ENCODE measurements at regions not wholly inside any gene's neighbourhood (a gene's known extent, or its start where the extent isn't known, plus 50 kb on each side); places are given as distances from the start of the nearest gene placed in this dataset.

DNA sequence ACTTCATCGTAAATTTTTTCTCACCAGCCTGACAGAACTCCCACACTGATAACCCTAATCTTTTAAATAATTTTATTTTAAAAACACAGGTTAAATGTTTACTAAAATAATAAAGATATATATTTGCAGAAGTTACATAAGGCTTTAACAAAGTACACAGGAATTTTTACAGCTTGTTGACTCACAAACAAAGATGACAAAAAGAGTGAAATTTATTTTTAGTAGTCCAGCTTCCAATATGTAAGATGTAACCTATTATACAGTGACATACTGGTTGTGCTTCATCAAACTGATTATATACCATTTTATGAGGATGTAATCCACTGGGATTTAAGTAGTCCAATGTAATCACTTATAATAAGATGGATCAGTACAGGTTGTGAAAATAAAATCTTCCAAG is 348.9 kb upstream of the SLC39A10 start:
- Histone ChIP-seq H3K4me3 (ENCODE audit: low read length) (no peak overlapping the region), H3K4me2 (ENCODE audit: low read length) (no peak overlapping the region), H3K4me1 (ENCODE audit: low read length) (peaks cover 7% of the 10 kb centered on the region; the same call in 1 of the 2 replicates), H3K9me3 (ENCODE audit: insufficient read depth, low read length) (no peaks in the 10 kb centered on the region), H3K36me3 (replicated peaks; ENCODE audit: low read depth, low read length) (no peaks in the 10 kb centered on the region), H3K27me3 (ENCODE audit: low read depth, low read length) (no peaks in the 10 kb centered on the region), H3K9ac (ENCODE audit: low read length) (no peak overlapping the region), H3K79me2 (ENCODE audit: low read length) (no peaks in the 10 kb centered on the region), H3K27ac (ENCODE audit: low read length) (no peak overlapping the region), H2AFZ (ENCODE audit: low read depth, low read length) (no peak overlapping the region), H4K20me1 (ENCODE audit: insufficient read depth, low read length) (no peaks in the 10 kb centered on the region)
- TF ChIP-seq, protein P1, sequence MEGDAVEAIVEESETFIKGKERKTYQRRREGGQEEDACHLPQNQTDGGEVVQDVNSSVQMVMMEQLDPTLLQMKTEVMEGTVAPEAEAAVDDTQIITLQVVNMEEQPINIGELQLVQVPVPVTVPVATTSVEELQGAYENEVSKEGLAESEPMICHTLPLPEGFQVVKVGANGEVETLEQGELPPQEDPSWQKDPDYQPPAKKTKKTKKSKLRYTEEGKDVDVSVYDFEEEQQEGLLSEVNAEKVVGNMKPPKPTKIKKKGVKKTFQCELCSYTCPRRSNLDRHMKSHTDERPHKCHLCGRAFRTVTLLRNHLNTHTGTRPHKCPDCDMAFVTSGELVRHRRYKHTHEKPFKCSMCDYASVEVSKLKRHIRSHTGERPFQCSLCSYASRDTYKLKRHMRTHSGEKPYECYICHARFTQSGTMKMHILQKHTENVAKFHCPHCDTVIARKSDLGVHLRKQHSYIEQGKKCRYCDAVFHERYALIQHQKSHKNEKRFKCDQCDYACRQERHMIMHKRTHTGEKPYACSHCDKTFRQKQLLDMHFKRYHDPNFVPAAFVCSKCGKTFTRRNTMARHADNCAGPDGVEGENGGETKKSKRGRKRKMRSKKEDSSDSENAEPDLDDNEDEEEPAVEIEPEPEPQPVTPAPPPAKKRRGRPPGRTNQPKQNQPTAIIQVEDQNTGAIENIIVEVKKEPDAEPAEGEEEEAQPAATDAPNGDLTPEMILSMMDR (IDR thresholded peaks at IDR 0.05; ENCODE audit: low read depth, low read length): no peak
- TF ChIP-seq EZH2phosphoT487 (IDR thresholded peaks at IDR 0.05; ENCODE audit: low read depth): no peak

DNA sequence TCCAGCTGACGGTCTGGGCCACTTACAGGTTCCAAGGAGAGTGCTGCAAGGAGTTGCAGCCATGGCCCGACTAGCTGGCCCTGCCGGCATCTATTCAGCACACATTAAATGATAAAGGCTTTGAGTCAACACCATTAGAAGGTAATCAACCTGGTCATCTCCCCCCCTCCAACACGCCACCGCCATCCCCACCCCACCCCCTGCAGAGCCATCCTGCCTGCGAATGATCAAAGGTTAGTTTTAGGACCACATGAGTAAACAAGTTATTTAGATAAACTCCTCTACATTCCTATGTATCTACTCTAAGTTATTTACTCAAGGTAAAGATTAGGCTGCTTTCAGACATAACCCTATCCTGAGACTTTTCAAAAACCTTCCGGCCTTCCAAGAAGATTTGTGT is 349.3 kb upstream of the SLC39A10 start:
- no peak overlapping the region for H3K4me2 ChIP-seq (ENCODE audit: low read length)
- no peak overlapping the region for H3K4me3 ChIP-seq (ENCODE audit: low read length)

DNA sequence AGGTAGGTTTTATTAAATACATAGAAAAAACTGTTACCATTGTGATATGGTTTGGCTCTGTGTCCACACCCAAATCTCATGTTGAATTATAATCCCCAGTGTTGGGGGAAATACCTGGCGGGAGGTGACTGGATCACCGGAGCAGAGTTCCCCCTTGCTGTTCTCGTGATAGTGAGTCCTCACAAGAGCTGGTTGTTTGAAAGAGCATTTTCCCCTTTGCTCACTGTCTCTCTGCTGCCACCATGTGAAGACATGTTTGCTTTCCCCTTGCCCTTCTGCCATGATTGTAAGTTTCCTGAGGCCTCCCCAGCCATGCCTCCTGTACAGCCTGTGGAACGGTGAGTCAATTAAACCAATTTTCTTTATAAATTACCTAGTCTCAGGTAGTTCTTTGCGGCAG is 352.7 kb upstream of the SLC39A10 start:
- H3K36me3 ChIP-seq (replicated peaks; ENCODE audit: low read depth, low read length): no peaks in the 10 kb centered on the region
- TF ChIP-seq EZH2phosphoT487 (IDR thresholded peaks at IDR 0.05; ENCODE audit: low read depth): no peak
- TF ChIP-seq, protein P1 (IDR thresholded peaks at IDR 0.05; ENCODE audit: low read depth, low read length): peak; percentile 59
- H3K9ac ChIP-seq (ENCODE audit: low read length): no peak overlapping the region
- no peak overlapping the region for H2AFZ ChIP-seq (ENCODE audit: low read depth, low read length)
- no peaks in the 10 kb centered on the region for H3K27me3 ChIP-seq (ENCODE audit: low read depth, low read length)
- H3K4me2 ChIP-seq (ENCODE audit: low read length): peak overlapping the region; percentile 27; the same call in 1 of the 2 replicates
- H3K27ac ChIP-seq (ENCODE audit: low read length): no peak overlapping the region
- H3K79me2 ChIP-seq (ENCODE audit: low read length): no peaks in the 10 kb centered on the region
- no peaks in the 10 kb centered on the region for H4K20me1 ChIP-seq (ENCODE audit: insufficient read depth, low read length)
- H3K9me3 ChIP-seq (ENCODE audit: insufficient read depth, low read length): no peaks in the 10 kb centered on the region
- peaks cover 3% of the 10 kb centered on the region; the same call in 1 of the 2 replicates for H3K4me1 ChIP-seq (ENCODE audit: low read length)
- H3K4me3 ChIP-seq (ENCODE audit: low read length): no peak overlapping the region

More for the DNA sequence above, 349.3 kb upstream of the SLC39A10 start:
- no peak overlapping the region for H3K27ac ChIP-seq (ENCODE audit: low read length)
- no peaks in the 10 kb centered on the region for H3K36me3 ChIP-seq (replicated peaks; ENCODE audit: low read depth, low read length)
- H2AFZ ChIP-seq (ENCODE audit: low read depth, low read length): no peak overlapping the region
- H3K79me2 ChIP-seq (ENCODE audit: low read length): no peaks in the 10 kb centered on the region
- H3K9ac ChIP-seq (ENCODE audit: low read length): no peak overlapping the region
- no peaks in the 10 kb centered on the region for H3K9me3 ChIP-seq (ENCODE audit: insufficient read depth, low read length)
- H3K4me1 ChIP-seq (ENCODE audit: low read length): peaks cover 5% of the 10 kb centered on the region; the same call in 1 of the 2 replicates
- H3K27me3 ChIP-seq (ENCODE audit: low read depth, low read length): no peaks in the 10 kb centered on the region
- no peaks in the 10 kb centered on the region for H4K20me1 ChIP-seq (ENCODE audit: insufficient read depth, low read length)
- TF ChIP-seq, protein P1 (IDR thresholded peaks at IDR 0.05; ENCODE audit: low read depth, low read length): no peak
- TF ChIP-seq EZH2phosphoT487 (IDR thresholded peaks at IDR 0.05; ENCODE audit: low read depth): no peak

DNA sequence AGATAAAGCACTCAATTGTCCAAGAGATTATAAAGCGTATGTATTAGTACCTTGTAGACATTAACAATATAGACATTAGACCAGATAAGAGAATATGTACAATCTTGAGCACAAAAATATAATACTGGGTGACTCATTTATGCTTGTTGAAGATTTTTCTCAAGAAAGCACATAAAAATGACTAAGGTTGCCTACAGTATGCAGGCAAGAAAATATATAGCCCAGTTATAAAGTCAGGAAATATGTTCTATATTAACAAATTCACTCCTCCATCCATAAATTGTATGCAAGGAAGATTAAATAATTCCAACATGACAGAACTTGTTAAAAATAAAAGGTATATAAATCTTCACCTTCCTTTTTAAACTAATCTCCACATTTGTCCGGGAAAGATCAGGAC is 356.4 kb upstream of the SLC39A10 start:
- TF ChIP-seq EZH2phosphoT487 (IDR thresholded peaks at IDR 0.05; ENCODE audit: low read depth): no peak
- TF ChIP-seq, protein P1 (IDR thresholded peaks at IDR 0.05; ENCODE audit: low read depth, low read length): no peak

More for the DNA sequence above, 356.4 kb upstream of the SLC39A10 start:
- Histone ChIP-seq H3K9ac (ENCODE audit: low read length) (no peak overlapping the region), H3K9me3 (ENCODE audit: insufficient read depth, low read length) (no peaks in the 10 kb centered on the region), H2AFZ (ENCODE audit: low read depth, low read length) (no peak overlapping the region), H3K27me3 (ENCODE audit: low read depth, low read length) (no peaks in the 10 kb centered on the region), H4K20me1 (ENCODE audit: insufficient read depth, low read length) (no peaks in the 10 kb centered on the region), H3K27ac (ENCODE audit: low read length) (no peak overlapping the region), H3K4me1 (ENCODE audit: low read length) (peaks cover 3% of the 10 kb centered on the region; the same call in 1 of the 2 replicates), H3K4me2 (ENCODE audit: low read length) (no peak overlapping the region), H3K36me3 (replicated peaks; ENCODE audit: low read depth, low read length) (no peaks in the 10 kb centered on the region), H3K4me3 (ENCODE audit: low read length) (no peak overlapping the region), H3K79me2 (ENCODE audit: low read length) (no peaks in the 10 kb centered on the region)
